ENCODE measurements at regions not wholly inside any gene's neighbourhood (a gene's known extent, or its start where the extent isn't known, plus 50 kb on each side); places are given as distances from the start of the nearest gene placed in this dataset.

DNA sequence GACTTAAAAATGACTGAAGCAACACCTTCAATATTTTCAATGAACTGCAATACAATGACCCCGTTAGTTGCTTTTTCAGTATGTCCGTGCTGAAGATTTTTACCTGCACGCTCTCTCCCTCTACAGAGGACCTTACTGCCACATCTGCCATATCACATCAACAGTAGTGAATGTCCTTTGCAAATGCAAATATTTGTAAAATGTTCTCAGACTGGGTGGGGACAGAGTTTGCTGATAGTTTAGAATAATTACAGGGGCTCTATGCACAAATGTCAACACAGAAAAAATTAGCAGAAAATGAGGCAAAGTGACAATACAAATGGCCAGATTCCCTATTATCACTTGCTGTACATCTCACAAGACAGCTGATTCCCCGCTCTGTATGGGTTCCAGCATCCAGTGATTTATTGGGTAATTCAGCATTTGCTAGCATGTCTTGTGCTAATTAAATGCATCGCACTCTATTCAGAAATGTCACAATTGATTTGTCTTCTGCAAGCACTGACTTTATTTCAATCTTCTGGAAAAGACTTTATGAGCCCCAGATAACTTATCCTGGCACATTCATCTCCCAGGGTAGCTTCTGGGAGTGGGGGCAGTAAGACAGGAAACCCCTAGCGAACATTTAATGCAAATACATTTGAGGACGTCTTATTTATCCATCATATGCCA is 69.1 kb upstream of the PTER start:
- no peak for DNase-seq

DNA sequence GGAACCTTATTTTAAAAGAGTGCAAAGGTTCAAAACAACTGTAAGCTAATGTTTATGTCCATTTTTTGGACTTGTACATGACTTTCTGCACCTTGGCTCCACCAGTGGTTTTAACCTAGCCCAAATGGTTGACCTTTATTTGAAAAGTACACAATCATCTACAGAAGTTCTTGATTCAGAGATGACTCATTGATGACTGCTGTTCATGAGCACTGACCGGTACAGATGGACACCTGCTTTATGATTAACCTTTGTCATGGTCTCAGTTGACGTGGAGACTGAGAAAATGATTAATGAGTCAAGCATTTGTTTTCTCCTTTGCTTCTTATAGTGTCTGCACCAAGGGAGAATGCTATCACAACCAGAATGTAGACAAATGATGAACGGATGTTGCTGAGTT is 55.7 kb upstream of the PTER start:
- no peak for DNase-seq

DNA sequence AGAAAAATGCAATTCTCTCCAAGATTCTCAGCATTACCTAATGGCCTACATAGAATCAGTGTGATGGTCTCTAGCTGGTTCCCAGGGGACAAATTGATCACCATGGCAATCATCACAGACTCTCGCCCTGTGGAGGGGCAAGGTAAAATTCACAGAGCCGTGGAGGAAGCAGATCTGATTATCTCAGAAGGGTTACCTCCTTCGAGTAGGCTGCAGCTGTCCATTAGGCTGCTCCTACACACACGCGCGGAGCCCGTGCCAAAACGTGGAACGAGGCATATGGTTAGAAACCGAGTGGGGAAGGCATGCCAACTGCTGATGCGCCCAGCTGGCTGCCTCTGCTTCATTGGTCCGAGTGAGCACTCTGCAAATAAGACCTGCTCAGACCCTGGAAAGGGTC is 52.8 kb upstream of the PTER start:
- peak; percentile 65 for DNase-seq

DNA sequence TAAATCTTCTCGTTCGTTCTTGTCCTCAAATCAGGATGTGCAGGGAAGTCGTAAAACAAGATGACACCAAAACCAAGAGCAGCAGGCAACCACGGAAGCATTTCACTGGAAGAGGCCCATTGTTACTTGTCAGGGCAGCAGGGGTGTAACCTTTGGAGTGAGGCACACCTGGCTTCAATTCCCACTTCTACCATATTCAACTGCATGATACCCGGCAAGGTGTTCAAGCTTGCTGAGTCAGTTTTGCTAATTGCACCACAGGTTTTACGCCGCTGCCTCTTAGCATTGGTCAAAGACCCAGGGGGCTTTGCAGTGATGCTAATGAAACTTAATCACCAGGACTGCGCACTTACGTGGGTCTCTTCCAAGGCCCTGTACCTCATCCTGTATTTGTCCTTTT is 50.0 kb upstream of the PTER start:
- DNase-seq: no peak

All from right hindlimb (tissue), 1 donor.